Midbrain (tissue), 1 donor: ENCODE measurements at regions not wholly inside any gene's neighbourhood (a gene's known extent, or its start where the extent isn't known, plus 50 kb on each side); places are given as distances from the start of the nearest gene placed in this dataset.
"Not testable (repeated sequence)": the region's sequence is repeated elsewhere in the genome, so short reads cannot be mapped to it uniquely, and the experiment has no call there.

Experiments
- DNase-seq: peaks from one replicate; lab custom pipeline; 2025; lab: John Stamatoyannopoulos, UW

- no peak for DNase-seq
Observed at GRCh38 chr17:77821114-77821513, 137.4 kb upstream of the TNRC6C start.

DNA sequence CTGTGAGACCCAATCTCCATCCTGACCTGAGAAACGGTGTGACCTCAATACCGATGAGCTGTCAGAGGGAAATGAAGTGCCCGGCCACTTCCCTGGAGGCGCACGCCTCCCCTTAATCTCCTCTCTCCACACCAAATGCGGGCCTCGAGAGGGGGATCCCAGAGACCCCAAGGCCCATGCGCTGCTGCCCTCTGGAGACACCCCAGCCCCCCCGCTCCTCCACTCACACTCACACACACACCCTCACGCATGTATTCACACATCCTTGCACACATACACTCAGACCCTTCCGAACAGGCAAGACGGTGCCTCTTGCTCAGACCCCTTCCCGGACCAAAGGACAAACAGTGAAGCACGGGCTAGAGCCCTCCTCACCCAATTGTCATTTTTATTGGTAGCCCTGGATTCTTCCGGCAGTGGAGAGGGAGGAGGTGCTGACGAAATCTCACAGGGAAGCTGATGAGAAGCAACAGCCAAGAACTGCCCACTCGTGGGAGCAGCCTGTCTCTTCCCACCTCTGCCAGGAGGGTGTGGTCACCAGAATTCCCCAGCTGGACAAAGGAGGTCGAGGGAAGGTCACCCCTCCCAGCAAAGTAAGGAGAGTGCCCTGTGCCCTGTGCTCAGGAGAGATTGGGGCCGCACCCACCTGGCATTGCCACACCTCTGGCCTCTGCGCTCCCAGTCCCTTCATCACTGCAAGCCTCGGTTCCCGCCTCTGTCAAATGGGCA is 136.0 kb upstream of the TNRC6C start:
- no peak for DNase-seq

DNA sequence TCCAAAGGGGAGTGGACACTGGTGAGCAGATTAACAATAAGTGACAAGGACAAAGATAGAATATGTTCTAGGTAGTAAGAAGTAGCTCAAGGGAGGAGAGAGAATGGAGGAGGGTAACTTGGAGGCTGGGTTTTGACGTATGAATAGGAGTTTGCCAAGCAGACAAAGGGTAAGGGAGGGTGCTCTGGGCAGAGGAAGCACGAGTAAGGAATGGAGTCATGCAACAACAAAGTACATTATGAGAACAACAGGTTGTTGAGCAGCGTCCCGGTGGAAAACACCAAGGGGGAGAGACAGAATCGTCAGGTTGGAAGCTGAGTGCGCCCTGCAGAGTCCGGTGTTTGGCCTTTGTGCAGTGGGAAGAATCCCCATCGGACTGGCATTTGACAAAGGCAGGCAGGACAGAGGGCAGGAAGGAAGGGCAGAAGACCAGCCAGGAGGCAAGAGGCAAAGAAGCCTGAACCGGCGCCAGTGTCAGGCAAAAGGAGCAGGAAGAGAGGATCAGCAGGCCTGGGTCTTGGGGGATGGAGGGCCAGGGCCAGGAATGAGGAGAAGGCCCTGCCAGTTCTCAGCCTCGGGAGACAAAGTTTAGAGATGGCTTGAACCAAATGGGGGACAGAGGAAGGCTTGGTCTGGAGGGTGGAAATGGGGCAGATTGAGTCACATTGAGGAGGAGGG is 134.3 kb upstream of the TNRC6C start:
- no peak for DNase-seq

DNA sequence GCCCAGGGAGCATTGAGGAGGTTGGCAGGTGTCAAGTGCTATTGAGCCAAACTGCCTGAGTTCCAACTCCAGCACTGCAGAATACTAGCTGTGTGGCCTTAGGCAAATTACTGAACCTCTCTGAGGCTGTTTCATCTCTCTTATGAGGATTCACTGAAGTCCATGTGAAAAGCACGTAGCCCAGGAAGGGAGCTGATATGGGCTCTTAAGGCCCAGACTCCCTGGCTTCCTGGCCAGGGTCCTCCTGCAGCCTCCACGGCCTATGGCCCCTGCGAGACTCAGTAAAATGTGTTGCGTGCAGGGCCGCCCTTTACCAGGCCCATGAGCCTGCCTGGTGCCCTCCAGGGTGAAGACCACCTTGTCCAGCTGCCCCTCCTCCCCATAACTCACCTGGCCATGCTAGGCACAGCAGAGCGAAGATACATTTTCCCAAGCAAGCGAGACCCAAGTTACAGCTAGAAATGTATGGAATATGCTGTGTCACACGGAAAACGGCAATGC is 133.7 kb upstream of the TNRC6C start:
- DNase-seq: no peak

- no peak for DNase-seq
Observed at GRCh38 chr17:77825621-77826020, 132.9 kb upstream of the TNRC6C start.

DNA sequence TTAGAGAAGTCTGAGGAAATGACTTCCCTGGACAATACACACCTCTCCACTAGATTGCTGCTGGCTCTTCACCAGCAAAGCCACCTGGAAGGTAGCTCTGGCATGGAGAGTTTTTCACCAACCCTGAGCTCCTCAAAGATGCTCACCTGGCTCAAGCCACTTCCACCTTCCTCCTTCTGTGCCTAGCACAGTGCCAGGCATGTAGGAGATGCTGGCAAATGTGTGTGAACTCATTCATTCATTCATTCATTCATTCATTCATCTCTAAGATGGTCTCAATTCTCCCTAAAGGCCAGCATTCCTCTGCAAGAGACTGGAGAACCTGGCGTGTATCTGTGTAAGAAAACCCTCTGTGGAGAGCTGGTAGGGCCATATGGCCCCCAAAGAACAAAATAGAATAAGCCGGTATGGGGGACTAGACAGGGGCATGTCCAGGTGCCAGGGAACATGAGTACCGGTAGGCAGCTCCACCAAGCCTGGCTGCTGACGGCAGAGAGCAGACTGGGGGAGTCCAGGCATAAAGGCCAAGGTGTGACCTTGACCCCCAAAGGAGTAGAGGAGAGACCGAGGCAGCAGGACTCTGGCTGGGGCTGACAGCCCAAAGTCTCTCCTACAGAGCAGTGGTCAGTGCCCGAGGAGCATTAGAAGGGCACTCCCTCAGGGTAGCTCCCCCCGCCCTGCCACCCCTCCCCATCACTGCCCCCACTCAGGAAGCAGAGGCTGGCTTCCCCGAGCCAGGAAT is 132.2 kb upstream of the TNRC6C start:
- no peak for DNase-seq

DNA sequence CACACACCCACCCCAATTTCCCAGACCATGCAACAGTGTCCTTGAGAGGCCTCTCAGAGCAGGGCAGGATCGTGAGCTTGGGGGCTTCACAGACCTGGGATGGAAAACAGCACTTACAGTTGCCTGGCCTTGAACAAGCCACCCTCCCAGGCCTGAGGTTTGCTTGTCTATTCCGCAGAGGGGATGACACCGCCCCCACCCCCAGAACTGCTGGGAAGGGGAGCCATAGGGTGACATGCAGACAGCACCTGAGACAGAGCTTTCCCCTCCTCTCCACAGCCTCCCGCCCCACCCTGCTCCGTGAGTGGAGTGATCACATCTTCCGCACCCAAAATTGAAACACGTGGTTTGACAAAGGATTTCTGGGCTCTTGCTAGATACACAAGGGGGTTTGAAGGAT is 131.5 kb upstream of the TNRC6C start:
- DNase-seq: no peak

- DNase-seq: no peak
Observed at GRCh38 chr17:77827511-77827910, 131.0 kb upstream of the TNRC6C start.

DNA sequence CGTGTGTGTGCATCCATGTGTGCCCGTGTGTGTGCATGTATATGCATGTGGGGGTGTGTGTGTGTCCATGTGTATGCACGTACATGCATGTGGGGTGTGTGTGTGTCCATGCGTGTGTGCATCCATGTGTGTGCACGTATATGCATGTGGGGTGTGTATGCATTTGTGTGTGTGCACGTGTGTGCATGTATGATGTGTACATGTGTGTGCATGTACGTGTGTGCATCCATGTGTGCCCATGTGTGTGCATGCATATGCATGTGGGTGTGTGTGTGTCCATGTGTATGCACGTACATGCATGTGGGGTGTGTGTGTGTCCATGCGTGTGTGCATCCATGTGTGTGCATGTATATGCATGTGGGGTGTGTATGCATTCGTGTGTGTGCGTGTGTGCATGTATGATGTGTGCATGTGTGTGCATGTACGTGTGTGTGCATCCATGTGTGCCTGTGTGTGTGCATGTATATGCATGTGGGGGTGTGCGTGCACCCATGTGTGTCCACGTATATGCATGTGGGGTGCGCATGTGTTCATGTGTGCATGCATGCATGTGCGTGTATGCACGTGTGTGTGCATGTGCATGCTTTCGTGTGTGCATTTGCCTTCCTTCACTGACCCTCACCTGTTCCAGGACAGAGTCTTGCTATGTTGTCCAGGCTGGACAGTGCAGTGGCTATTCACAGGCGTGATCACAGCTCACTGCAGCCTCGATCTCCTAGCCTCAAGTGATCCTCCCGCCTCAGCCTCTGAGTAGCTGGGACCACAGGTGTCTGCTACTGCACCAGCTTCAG is 129.6 kb upstream of the TNRC6C start:
- no peak for DNase-seq

GRCh38 chr17:77829843-77830799 is 128.4 kb upstream of the TNRC6C start:
- no peak for DNase-seq

GRCh38 chr17:77830816-77831473 is 127.6 kb upstream of the TNRC6C start:
- no peak for DNase-seq

DNA sequence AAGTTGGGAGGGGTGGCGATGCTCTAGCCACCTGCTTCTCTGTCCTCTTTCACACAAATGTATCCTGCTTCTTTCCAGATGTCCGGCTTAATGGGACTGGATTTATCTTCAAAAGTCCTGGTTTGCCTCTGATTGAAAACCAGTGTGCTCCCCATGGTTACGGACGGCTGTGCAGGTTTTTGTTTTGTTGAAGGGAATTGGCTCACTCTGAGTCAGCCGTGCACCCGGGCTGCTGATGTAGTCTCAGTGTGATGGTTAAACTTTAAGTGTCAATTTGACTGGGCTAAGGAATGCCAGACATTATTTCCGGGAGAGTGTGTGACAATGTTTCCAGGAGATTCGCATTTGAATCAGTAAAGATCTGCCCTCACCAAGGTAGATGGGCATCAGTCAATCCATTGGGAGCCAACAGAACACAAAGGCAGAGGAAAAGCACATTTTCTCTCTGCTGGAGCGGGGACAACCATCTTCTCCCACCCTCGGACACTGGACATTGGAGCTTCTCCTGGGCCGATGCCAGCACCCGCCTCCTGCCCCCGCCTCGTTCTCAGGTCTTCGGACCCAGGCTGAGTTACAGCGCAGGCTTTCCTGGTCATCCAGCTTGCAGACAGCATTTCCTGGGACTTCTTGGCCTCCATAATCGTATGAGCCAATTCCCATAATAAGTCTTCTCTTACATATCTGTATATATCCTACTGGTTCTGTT is 126.9 kb upstream of the TNRC6C start:
- DNase-seq: no peak

DNA sequence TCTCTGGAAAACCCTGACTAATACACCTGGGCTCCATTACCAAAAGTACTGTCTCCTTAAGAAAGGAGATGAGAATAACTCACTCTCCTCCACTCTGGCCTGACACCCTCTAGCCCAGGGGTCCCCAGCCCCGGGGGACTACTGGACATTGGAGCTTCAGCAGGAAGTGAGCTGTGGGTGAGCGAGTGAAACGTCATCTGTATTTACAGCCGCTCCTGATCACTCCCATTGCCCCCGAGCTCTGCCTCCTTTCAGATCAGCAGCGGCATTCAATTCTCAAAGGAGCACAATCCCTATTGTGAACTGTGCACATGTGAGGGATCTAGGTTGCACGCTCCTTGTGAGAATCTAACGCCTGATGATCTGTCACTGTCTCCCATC is 126.3 kb upstream of the TNRC6C start:
- no peak for DNase-seq

DNA sequence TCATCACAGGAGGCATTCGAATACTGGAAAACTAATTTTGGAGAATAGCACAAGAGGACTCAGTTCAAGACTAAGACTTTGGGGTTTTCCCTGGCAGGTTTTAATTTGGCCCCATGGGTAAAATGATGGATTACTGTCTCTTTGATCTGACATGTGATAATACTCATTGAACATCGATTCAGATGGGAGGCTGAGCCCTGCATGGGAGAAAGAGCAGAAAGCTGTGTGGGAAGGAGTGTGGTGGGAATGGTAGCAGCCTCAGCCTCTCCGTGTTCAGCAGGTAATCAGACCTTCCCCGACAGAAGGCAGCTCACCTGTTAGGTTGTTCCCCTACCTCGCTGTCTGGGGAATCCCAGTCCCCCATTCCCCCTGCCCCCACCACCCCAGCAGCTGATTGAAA is 124.7 kb upstream of the TNRC6C start:
- no peak for DNase-seq

- no peak for DNase-seq
Observed at GRCh38 chr17:77834170-77835115, 124.1 kb upstream of the TNRC6C start.

DNA sequence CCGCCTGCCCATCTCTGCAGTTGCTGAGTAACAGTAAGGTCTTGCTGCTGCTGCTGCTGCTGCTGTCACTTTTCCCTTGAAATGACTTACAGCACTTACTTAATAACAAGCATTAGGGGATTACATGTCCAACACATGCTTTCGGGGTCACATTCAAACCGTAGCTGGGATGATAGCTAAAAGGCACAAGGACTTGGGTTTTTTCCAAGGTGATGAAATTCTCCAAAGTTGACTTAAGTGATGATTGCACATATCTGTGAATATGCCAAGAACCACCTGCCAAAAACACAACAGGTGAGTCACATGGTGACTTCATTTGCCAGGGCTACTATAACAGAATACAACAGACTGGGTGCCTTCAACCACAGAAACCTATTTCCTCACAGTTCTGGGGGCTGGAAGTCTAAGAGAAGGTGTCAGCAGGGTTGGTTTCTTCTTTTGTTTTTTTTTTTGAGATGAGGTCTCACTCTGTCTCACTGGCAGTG is 121.9 kb upstream of the TNRC6C start:
- DNase-seq: no peak

GRCh38 chr17:77837072-77837471 is 121.4 kb upstream of the TNRC6C start:
- not testable (repeated sequence) for DNase-seq

DNA sequence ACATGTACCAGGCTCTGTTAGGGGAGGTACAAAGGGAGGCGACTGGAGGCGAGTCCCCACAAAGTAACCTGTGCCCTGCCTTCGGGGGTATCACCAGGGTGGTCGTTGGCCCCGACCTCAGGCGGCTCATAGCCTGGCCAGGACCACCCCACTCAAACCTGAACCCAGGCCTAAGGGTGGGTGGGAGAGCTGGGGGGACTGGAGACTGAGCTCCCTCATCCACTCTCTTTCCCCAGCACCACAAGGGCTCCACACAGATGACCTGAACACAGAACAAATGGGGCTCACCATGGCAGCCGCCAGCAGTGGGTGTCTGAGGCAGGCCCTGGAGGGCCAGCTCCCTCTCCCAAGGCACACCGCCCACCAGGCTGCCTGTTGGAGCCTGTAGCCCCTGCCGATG is 120.6 kb upstream of the TNRC6C start:
- DNase-seq: no peak
